ENCODE measurements at regions not wholly inside any gene's neighbourhood (a gene's known extent, or its start where the extent isn't known, plus 50 kb on each side); places are given as distances from the start of the nearest gene placed in this dataset.
"Not testable (repeated sequence)": the region's sequence is repeated elsewhere in the genome, so short reads cannot be mapped to it uniquely, and the experiment has no call there.

GRCh38 chr5:174533751-174534241 is 190.6 kb upstream of the MSX2 start:
- DNase-seq (ENCODE audit: low read depth) = peak; percentile 12

- DNase-seq (ENCODE audit: low read depth) = no peak
Measured at GRCh38 chr5:174535669-174536068, 188.7 kb upstream of the MSX2 start.

GRCh38 chr5:174539823-174540222 is 184.6 kb upstream of the MSX2 start:
- DNase-seq (ENCODE audit: low read depth) = not testable (repeated sequence)

DNA sequence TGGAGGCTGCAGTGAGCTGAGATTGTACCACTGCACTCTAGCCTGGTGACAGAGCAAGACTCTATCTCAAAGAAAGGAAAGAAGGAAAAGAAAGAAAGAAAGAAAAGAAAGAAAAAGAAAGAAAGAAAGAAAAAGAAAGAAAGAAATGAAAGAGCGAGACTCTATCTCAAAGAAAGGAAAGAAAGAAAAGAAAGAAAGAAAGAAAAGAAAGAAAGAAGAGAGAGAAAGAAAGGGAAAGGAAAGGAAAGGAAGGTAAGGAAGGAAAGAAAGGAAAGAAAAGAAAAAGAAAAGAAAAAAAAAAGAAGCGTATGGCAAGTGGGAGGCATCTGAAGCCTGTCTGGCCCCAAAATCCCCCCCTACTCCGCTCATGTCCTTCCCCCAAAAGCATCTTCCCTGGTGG is 182.3 kb upstream of the MSX2 start:
- DNase-seq (ENCODE audit: low read depth) = no peak

GRCh38 chr5:174542471-174542870 is 181.9 kb upstream of the MSX2 start:
- DNase-seq (ENCODE audit: low read depth) = no peak

DNA sequence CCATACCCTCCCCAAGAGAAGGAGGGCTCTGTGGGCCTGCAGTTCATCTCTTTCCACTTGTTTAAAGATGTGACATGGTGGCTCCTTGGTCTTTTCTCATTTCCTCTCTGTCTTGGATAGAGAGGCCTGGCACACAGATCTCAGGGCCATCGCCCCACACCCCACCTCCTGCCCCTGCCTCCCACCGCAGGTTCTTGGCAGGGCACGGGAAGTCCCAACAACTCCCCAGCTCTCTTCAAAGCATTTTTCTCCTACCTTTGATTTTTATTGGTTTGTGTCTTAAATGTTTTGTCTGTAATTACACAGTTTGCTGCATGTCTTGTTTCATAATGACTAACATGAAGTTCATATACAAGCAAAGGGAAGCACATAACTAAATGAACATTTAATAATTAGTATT is 178.5 kb upstream of the MSX2 start:
- DNase-seq (ENCODE audit: low read depth) = no peak

GRCh38 chr5:174547814-174548213 is 176.6 kb upstream of the MSX2 start:
- DNase-seq (ENCODE audit: low read depth) = peak; percentile 22

DNA sequence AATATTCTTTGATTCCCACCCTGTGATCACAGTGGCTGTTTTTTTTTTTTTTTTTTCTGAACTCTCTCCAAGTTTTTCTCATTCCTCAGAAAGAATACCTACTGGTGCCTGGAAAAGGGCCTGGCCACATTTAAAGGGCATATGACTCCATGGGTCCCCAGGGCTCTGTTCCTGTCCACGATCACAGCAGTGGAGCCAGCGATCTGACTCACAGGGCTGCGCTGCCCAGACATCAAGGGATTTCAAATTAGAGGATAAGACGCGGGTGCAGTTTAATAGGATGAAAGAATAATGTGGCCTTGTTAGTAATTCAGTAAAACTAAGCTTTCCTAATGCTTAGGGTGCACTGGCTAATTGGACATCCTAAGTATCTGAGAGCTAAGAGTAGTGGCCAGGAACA is 175.1 kb upstream of the MSX2 start:
- DNase-seq (ENCODE audit: low read depth) = no peak

- DNase-seq (ENCODE audit: low read depth) = no peak
Measured at GRCh38 chr5:174550026-174550425, 174.4 kb upstream of the MSX2 start.

GRCh38 chr5:174552428-174552827 is 172.0 kb upstream of the MSX2 start:
- no peak for DNase-seq (ENCODE audit: low read depth)

GRCh38 chr5:174553556-174553955 is 170.8 kb upstream of the MSX2 start:
- no peak for DNase-seq (ENCODE audit: low read depth)

- no peak for DNase-seq (ENCODE audit: low read depth)
Measured at GRCh38 chr5:174555726-174556125, 168.7 kb upstream of the MSX2 start.

DNA sequence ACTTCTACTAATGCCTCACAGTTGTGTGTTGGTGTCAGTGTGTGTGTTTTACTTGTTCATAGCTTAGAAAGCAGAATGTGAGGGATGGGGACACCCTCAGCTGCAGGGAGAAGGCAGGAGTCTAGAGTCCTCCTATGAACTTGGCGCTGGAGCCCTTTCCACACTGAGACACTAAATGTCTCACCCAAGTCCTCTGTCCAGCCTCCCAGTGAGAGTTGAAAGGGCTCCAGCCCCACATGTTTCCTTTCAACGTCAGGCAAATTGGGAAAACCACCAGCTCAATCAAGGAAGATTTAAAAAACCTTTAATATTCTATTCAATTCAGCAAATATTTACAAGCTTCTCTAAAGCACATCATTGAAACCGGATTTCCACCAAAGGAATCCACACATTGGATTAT is 167.6 kb upstream of the MSX2 start:
- DNase-seq (ENCODE audit: low read depth) = no peak

- no peak for DNase-seq (ENCODE audit: low read depth)
Measured at GRCh38 chr5:174558190-174558589, 166.2 kb upstream of the MSX2 start.

GRCh38 chr5:174559141-174559540 is 165.2 kb upstream of the MSX2 start:
- no peak for DNase-seq (ENCODE audit: low read depth)

DNA sequence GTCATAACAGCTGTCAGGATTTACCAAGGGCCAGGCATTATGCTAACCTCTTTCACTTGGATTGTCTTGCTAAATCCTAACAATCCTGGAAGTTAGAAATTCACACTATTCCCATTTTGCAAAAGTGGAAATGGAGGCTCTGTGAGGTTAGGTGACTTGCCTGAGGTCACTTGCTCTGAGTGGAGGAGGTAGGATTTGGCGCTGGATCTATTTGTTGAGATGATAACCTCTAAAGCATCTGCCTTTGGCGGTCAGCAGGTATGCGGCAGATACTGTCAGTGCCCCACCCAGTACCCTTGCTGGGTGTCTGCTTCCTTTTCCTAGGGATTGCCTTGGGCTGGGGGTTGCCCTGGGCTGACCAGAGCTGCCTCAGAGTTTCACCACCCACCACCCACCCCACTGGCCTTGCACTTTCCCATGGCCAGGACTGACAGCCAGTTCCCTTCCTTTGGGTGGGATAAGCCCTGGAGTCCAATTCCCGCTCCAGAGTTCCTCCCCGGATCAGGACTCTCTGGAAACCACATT is 164.8 kb upstream of the MSX2 start:
- no peak for DNase-seq (ENCODE audit: low read depth)

GRCh38 chr5:174560861-174561260 is 163.5 kb upstream of the MSX2 start:
- DNase-seq (ENCODE audit: low read depth) = no peak

DNA sequence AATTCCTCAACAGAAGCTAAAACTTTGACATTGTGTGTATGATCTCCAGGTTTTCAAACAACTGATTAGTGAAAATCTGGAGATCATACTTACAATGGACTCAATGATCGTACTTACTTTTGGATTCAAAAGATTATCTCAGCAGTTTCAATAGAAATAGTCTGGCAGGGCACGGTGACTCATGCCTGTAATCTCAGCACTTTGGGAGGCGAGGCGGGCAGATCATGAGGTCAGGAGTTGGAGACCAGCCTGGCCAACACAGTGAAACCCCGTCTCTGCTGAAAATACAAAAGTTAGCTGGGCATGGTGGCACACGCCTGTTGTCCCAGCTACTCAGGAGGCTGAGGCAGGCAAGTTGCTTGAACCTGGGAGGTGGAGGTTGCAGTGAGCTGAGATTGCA is 161.3 kb upstream of the MSX2 start:
- DNase-seq (ENCODE audit: low read depth) = not testable (repeated sequence)

GRCh38 chr5:174563899-174564298 is 160.5 kb upstream of the MSX2 start:
- peak; percentile 43 for DNase-seq (ENCODE audit: low read depth)

- DNase-seq (ENCODE audit: low read depth) = no peak
Measured at GRCh38 chr5:174567506-174568141, 156.8 kb upstream of the MSX2 start.

DNA sequence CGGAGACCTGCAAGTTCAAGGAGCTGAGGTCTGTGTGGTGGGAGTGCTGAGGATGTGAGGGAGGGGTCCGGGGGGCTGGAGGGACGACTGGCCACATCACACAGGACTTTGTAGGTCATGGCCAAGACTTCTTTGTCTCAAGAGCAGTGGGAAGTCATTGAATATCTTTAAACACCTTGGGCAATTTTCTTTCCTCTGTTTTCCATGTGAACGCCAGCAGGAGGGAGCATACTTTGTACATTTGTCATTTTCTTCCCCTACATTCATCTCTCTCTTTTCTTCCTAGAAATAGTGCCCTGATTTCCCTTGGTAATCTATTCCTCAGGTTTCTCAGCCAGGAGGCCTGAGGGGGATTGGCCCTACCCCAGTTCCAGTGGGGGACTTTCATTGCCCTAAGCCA is 153.7 kb upstream of the MSX2 start:
- no peak for DNase-seq (ENCODE audit: low read depth)

DNA sequence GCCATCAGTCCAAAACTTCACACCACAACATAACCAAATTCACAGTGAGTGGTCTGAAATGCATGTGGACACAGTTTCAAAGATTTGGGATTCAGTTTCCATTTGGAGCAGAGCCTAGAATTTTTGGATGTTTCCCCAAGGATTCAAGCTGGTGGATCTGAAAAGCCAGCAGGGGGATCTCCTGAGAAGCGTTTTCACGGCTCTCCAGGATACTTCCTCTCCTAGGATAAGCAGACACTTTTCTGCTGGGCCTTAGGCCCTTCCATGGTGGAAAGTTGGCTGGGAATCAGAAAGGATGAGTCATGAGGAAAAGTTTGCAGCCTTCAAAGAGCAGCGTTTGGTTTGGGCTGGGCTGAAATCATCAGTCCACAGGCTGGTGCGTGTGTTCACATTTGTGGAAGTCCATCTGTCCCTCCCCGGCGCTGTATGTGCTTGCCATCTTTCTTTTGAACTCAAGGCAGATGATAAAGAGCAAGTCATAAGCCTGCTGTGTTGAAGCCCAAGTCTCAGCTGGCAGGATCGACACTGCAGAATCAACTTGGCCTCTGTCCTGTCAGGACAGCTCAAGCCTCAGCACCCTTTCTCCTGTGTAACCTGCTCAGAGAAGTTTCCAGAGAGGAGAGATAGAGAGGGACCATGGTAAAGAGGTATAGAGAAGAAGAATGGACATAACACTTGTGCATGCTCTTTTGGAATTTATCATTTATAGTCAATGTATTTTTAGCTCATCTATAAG is 152.6 kb upstream of the MSX2 start:
- DNase-seq (ENCODE audit: low read depth) = peak; percentile 59

DNA sequence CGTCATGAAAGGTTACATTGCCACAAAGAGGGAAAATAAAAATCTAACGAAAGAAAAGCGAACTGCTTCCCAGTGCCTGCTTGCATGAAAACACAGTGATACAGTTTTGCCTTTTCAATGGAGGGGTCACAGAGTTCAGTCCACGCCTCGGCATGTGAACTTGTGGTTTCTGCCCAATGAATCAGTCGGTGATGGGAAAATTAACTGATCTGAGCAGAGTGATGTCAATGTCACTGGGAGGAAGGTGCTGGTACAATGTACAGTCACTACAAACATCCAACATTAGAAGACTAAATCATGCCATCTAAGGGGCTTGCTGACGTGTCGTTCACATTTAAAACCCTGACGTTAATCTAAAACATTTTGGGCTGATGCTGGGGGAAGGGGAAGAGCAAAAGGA is 151.8 kb upstream of the MSX2 start:
- DNase-seq (ENCODE audit: low read depth) = no peak

All from myocyte (in vitro differentiated cells).